22Rv1 (cell line): ENCODE measurements at regions not wholly inside any gene's neighbourhood (a gene's known extent, or its start where the extent isn't known, plus 50 kb on each side); places are given as distances from the start of the nearest gene placed in this dataset.

Experiments used
- CTCF ChIP-seq: fragments of 450-650 bp; IDR thresholded peaks from 2 replicates; pipeline ENCODE4 v1.5.1; 2017; ENCODE audit warnings: mild to moderate bottlenecking
- ZFX ChIP-seq: fragments of 450-650 bp; IDR thresholded peaks from 2 replicates; pipeline ENCODE4 v1.6.1; 2017; ENCODE audit warnings: antibody characterized with exemption, borderline replicate concordance

- TF ChIP-seq CTCF (no peak), ZFX (no peak)
These were observed 181.2 kb upstream of the EDIL3 start for GRCh38 chr5:84565866-84566265.
